MG63 (cell line): ENCODE measurements at regions not wholly inside any gene's neighbourhood (a gene's known extent, or its start where the extent isn't known, plus 50 kb on each side); places are given as distances from the start of the nearest gene placed in this dataset.
"Not testable (repeated sequence)": the region's sequence is repeated elsewhere in the genome, so short reads cannot be mapped to it uniquely, and the experiment has no call there.

Source experiments
- DNase-seq: peaks from one replicate; pipeline ENCODE4 v3.0.0-alpha.2; 2020
- H3K27me3 ChIP-seq: fragments of 250-450 bp; sonication (Bioruptor Pico); 2 replicates; pipeline ENCODE4 v1.5.1; 2020; ENCODE audit warnings: mild to moderate bottlenecking, moderate library complexity
- H3K36me3 ChIP-seq: fragments of 250-450 bp; sonication (Bioruptor Pico); 2 replicates; pipeline ENCODE4 v1.5.1; 2020; ENCODE audit warnings: mild to moderate bottlenecking, moderate library complexity
- H3K4me3 ChIP-seq: fragments of 250-450 bp; sonication (Bioruptor Pico); 2 replicates; pipeline ENCODE4 v1.5.1; 2020; ENCODE audit warnings: mild to moderate bottlenecking, moderate library complexity
- H3K9me3 ChIP-seq: fragments of 250-450 bp; sonication (Bioruptor Pico); 2 replicates; pipeline ENCODE4 v1.5.1; 2020; ENCODE audit warnings: mild to moderate bottlenecking, moderate library complexity

- not testable (repeated sequence) for H3K27me3 ChIP-seq, H3K9me3 ChIP-seq, H3K4me3 ChIP-seq, DNase-seq, H3K36me3 ChIP-seq
These were observed 473.3 kb downstream of the SPATA31A6 start for GRCh38 chr9:42656789-42657188.

GRCh38 chr9:42657496-42657895, 474.0 kb downstream of the SPATA31A6 start:
- not testable (repeated sequence) for H3K4me3 ChIP-seq, H3K36me3 ChIP-seq, H3K27me3 ChIP-seq, DNase-seq, H3K9me3 ChIP-seq

DNA sequence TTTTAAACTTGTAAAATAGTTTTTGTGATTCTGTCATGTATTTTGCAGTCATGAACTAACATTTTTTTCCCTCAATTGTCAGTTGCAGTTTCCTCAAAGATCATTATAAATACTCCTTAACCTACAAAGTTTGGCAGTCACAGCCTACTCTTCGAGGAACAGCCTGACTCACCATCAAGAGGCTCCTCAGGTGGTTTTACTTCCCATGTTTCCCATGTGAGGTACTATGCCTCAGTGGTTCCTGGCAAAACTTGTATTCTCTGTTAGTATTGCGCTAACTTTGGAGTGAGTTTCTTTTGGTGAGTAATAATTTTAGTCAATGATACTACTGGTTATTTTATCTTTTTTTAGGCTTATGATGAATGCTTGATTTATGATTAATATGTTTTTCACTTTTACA, 513.7 kb downstream of the SPATA31A6 start:
- H3K27me3 ChIP-seq, H3K9me3 ChIP-seq, DNase-seq, H3K36me3 ChIP-seq, H3K4me3 ChIP-seq: not testable (repeated sequence)

- H3K4me3 ChIP-seq, H3K27me3 ChIP-seq, H3K9me3 ChIP-seq, DNase-seq, H3K36me3 ChIP-seq: not testable (repeated sequence)
These were observed 519.4 kb downstream of the SPATA31A6 start for GRCh38 chr9:42702890-42703289.

DNA sequence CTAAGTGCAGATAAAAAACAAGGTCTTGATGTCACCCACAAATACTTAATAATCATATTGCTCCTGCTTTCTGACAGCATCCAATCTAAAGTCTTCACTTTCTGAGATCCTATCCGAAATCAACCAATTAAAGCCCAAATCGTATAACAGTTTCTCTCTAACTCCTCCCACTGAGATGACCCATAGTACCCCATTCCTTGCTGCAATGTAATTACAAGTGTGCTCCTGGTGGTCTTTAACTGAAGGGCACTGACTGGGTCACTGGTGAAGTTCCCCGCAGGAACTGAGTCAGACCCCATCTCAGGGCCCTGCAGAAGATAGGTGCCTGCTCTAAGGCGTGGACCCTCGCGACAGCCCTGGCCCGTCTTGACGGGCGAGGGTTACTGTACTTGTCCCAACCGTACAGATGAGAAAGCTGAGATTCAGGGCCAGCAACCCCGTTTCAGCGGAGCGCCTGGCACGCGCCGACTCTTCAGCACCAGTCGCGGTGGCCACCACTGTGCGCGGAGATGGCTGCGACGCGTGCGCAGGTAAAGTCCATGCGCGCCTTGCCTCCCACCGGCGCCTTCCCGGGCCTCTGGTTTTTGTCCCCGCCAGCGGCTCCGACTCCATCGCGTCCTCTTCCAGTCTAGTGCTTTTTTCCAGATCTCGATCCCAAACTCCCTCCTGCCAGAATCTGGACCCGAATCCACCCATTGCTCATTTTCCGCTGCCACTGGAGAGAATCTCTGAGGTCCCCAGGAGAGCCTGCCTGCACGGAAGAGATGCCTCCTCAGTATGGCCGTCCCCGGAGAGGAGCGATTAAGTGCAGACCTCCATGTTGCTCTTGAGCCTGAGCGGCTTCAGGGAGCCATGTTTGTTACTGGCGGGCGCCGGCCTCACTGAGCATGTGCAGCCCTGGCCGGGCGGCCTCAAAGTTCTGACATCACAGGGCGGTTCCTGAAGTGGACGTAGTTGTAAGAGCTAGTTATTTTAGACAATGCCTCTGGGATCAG, 541.7 kb downstream of the SPATA31A6 start:
- DNase-seq, H3K27me3 ChIP-seq, H3K9me3 ChIP-seq, H3K36me3 ChIP-seq, H3K4me3 ChIP-seq: not testable (repeated sequence)

GRCh38 chr9:42743030-42743814, 559.8 kb downstream of the SPATA31A6 start:
- H3K4me3 ChIP-seq: peak overlapping the region; percentile 18; the same call in 1 of the 2 replicates
- not testable (repeated sequence) for H3K36me3 ChIP-seq

DNA sequence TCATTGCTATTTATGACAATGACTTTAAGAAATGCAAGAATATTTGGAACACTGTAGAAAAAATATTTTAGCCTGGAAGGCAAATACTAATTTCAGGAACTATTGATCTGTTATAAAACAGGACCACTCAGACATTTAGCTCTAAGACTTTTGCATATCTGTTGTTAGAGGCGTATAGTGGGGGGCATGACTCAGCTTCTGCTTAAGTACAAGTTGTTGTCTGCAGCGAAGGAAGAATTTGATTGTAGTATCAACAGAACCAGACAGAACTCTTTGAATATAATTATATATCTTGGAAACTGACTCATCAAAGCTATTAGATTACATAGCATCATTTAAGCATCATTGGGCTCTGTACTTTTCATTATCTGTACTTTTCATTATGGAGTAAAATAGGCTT, 573.8 kb downstream of the SPATA31A6 start:
- not testable (repeated sequence) for DNase-seq

More at GRCh38 chr9:42743030-42743814, 559.8 kb downstream of the SPATA31A6 start:
- not testable (repeated sequence) for H3K27me3 ChIP-seq, H3K9me3 ChIP-seq
- peak; percentile 73 for DNase-seq

GRCh38 chr9:42759320-42759719, 575.9 kb downstream of the SPATA31A6 start:
- not testable (repeated sequence) for DNase-seq

More for the DNA sequence above, 573.8 kb downstream of the SPATA31A6 start:
- not testable (repeated sequence) for H3K36me3 ChIP-seq, H3K4me3 ChIP-seq, H3K27me3 ChIP-seq, H3K9me3 ChIP-seq

DNA sequence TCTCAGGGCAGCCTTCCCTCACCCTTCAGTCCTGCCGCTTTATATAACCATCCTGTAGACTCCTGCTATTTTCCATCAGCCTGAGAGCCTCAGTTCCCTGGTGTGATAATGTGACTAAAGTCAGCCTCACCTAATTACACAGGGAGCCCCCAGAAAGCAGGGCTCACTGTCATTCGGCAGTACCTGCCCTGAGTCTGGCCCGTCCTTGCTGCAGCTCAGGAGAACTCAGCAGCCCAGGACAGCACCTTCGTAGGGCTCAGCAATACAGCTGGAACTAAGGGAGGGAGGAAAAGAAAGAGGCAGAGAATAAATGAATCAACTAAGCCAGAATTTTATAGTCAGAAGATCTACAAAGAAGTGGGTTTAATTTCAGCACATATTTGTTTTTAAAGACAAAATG, 598.7 kb downstream of the SPATA31A6 start:
- not testable (repeated sequence) for H3K36me3 ChIP-seq

More at GRCh38 chr9:42759320-42759719, 575.9 kb downstream of the SPATA31A6 start:
- not testable (repeated sequence) for H3K9me3 ChIP-seq, H3K36me3 ChIP-seq, H3K4me3 ChIP-seq, H3K27me3 ChIP-seq

DNA sequence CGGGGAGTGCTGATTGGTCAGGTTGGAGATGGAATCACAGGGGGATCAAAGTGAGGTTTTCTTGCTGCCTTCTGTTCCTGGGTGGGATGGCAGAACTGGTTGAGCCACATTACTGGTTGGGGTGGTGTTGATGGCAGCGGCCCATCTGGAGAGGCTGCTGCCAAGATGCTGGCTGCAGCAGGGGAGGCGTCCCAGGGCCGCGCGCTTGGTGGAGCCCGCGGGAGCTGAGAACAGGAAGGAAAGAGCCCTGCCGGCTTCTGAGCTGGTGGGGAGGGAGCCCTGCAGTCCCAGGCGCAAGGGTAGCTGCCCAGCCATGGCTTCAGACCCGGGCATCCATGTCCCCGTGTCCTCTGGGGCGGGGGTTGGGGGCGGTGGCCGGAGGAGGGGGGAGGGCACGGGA, 609.3 kb downstream of the SPATA31A6 start:
- not testable (repeated sequence) for H3K36me3 ChIP-seq, DNase-seq, H3K9me3 ChIP-seq, H3K4me3 ChIP-seq, H3K27me3 ChIP-seq

More for the DNA sequence above, 598.7 kb downstream of the SPATA31A6 start:
- H3K4me3 ChIP-seq, H3K9me3 ChIP-seq, DNase-seq, H3K27me3 ChIP-seq: not testable (repeated sequence)

GRCh38 chr9:42798571-42798970, 615.1 kb downstream of the SPATA31A6 start:
- not testable (repeated sequence) for H3K36me3 ChIP-seq, H3K4me3 ChIP-seq

DNA sequence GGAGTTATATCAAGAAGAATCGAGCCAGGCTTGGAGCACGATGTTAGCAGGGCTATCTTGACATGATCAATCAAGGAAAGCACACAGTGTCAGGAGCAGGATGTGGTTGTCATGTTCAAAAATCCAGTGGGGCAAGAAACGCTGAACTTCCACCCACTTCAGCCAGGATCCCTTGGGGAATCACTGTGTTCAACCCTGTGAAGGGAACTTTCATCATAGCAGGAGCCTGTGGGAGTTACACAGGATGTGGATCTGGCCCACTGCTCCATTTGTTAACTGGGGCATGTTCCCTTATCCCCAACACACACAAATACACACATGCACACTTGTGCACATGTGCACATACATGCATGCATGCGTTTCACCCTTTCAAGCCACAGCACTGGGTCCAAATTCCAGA, 619.3 kb downstream of the SPATA31A6 start:
- not testable (repeated sequence) for H3K27me3 ChIP-seq, DNase-seq, H3K36me3 ChIP-seq, H3K4me3 ChIP-seq, H3K9me3 ChIP-seq

More at GRCh38 chr9:42798571-42798970, 615.1 kb downstream of the SPATA31A6 start:
- not testable (repeated sequence) for DNase-seq, H3K27me3 ChIP-seq, H3K9me3 ChIP-seq

- DNase-seq: peak; percentile 23
- not testable (repeated sequence) for H3K36me3 ChIP-seq, H3K27me3 ChIP-seq, H3K4me3 ChIP-seq, H3K9me3 ChIP-seq
These were observed 623.2 kb downstream of the SPATA31A6 start for GRCh38 chr9:42806674-42807073.

GRCh38 chr9:42821468-42821867, 638.0 kb downstream of the SPATA31A6 start:
- H3K9me3 ChIP-seq, DNase-seq, H3K36me3 ChIP-seq, H3K27me3 ChIP-seq, H3K4me3 ChIP-seq: not testable (repeated sequence)

GRCh38 chr9:42848156-42848555, 664.7 kb downstream of the SPATA31A6 start:
- not testable (repeated sequence) for H3K9me3 ChIP-seq, H3K27me3 ChIP-seq

GRCh38 chr9:42850896-42851693, 667.6 kb downstream of the SPATA31A6 start:
- not testable (repeated sequence) for H3K27me3 ChIP-seq, H3K4me3 ChIP-seq, H3K36me3 ChIP-seq, DNase-seq, H3K9me3 ChIP-seq

More at GRCh38 chr9:42848156-42848555, 664.7 kb downstream of the SPATA31A6 start:
- DNase-seq, H3K4me3 ChIP-seq, H3K36me3 ChIP-seq: not testable (repeated sequence)

DNA sequence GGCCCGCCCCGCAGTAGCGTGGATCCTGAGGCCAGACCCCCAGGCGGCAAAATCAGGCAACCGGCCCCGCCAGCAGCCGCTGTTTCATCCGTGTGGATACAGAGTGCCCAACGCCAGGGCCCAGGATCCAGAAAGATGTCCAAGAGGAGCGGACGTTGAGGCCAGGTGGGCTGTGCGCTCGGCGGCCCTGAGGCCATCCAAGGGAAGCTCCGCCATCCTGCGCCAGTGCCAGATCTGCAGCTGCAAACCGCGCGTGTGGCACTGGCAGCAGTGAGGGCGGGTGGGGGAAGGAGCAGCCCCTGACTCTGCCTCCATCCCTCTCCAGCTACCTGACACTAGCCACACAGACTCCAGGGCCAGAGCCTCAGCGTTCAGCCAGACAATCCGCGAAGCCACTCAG, 668.2 kb downstream of the SPATA31A6 start:
- not testable (repeated sequence) for H3K36me3 ChIP-seq, DNase-seq, H3K9me3 ChIP-seq, H3K27me3 ChIP-seq, H3K4me3 ChIP-seq
